Neuronal stem cell (in vitro differentiated cells): ENCODE measurements at regions not wholly inside any gene's neighbourhood (a gene's known extent, or its start where the extent isn't known, plus 50 kb on each side); places are given as distances from the start of the nearest gene placed in this dataset.

Source experiments
- DNase-seq: peaks from one replicate; pipeline ENCODE4 v3.0.0-alpha.2; 2013; ENCODE audit warnings: low spot score
- H2AFZ ChIP-seq: one replicate; pipeline ENCODE4 v1.6.1; 2013; ENCODE audit warnings: mild to moderate bottlenecking, low read length, inconsistent platforms
- H2AK5ac ChIP-seq: 2 replicates; pipeline ENCODE4 v1.6.1; 2013; ENCODE audit warnings: low read depth, mild to moderate bottlenecking, inconsistent platforms, low read length, moderate library complexity, mixed read lengths
- H2BK120ac ChIP-seq: 2 replicates; pipeline ENCODE4 v1.6.1; 2013; ENCODE audit warnings: low read depth, mild to moderate bottlenecking, inconsistent platforms, low read length, moderate library complexity, mixed read lengths
- H2BK12ac ChIP-seq: one replicate; pipeline ENCODE4 v1.6.1; 2013; ENCODE audit warnings: low read length, inconsistent platforms
- H2BK15ac ChIP-seq: 2 replicates; pipeline ENCODE4 v1.6.1; 2013; ENCODE audit warnings: mild to moderate bottlenecking, low read length, inconsistent platforms, mixed read lengths
- H2BK5ac ChIP-seq: one replicate; pipeline ENCODE4 v1.6.1; 2013; ENCODE audit warnings: inconsistent platforms, mild to moderate bottlenecking, low read length, moderate library complexity
- H3K14ac ChIP-seq: one replicate; pipeline ENCODE4 v1.6.1; 2013; ENCODE audit warnings: low read length, inconsistent platforms
- H3K18ac ChIP-seq: 2 replicates; pipeline ENCODE4 v1.6.1; 2013; ENCODE audit warnings: low read length, inconsistent platforms
- H3K23ac ChIP-seq: 2 replicates; pipeline ENCODE4 v1.6.1; 2013; ENCODE audit warnings: low read depth, mild to moderate bottlenecking, mixed read lengths, low read length, inconsistent platforms; ENCODE audit not compliant: poor library complexity
- H3K27ac ChIP-seq: replicated peaks from 3 replicates; pipeline ENCODE4 v1.5.1; 2013; ENCODE audit warnings: low read length, inconsistent platforms
- H3K27me3 ChIP-seq, 3 experiments: 2 replicates each; pipeline ENCODE4 v1.6.1; 2013; ENCODE audit warnings: low read length in 3 of 3, mild to moderate bottlenecking in 2 of 3, inconsistent platforms in 1 of 3, low read depth in 1 of 3, mixed read lengths in 1 of 3, moderate library complexity in 1 of 3; ENCODE audit not compliant: control insufficient read depth in 3 of 3, insufficient read depth in 3 of 3
- H3K36me3 ChIP-seq, 2 donors: replicated peaks in 1 of 2; 2 replicates each; pipeline ENCODE4 v1.6.1; 2013; ENCODE audit warnings: low read length in 2 of 2; ENCODE audit not compliant: control insufficient read depth in 2 of 2, insufficient read depth in 2 of 2
- H3K4ac ChIP-seq: 2 replicates; pipeline ENCODE4 v1.6.1; 2013; ENCODE audit warnings: inconsistent platforms, mild to moderate bottlenecking, low read length, moderate library complexity
- H3K4me1 ChIP-seq, 2 donors: 1 replicate in 1 of 2; 2 replicates in 1 of 2; pipeline ENCODE4 v1.6.1; 2013; ENCODE audit warnings: low read length in 2 of 2, low read depth in 1 of 2; ENCODE audit not compliant: control insufficient read depth in 2 of 2, insufficient read depth in 1 of 2
- H3K4me2 ChIP-seq: one replicate; pipeline ENCODE4 v1.6.1; 2013; ENCODE audit warnings: mild to moderate bottlenecking, low read length, inconsistent platforms; ENCODE audit not compliant: insufficient read depth, poor library complexity, severe bottlenecking
- H3K4me3 ChIP-seq, 2 donors: 2 replicates each; pipeline ENCODE4 v1.5.1; 2013; ENCODE audit warnings: low read length in 2 of 2, mild to moderate bottlenecking in 2 of 2, inconsistent platforms in 1 of 2, moderate library complexity in 1 of 2
- H3K79me1 ChIP-seq: one replicate; pipeline ENCODE4 v1.6.1; 2013; ENCODE audit warnings: low read depth, mild to moderate bottlenecking, inconsistent platforms, low read length, moderate library complexity
- H3K9ac ChIP-seq: one replicate; pipeline ENCODE4 v1.6.1; 2013; ENCODE audit warnings: mild to moderate bottlenecking, low read depth, low read length, inconsistent platforms; ENCODE audit not compliant: poor library complexity
- H3K9me3 ChIP-seq, 2 donors: replicated peaks in 1 of 2; 2 replicates each; pipeline versions ENCODE3 to v1.6.1; 2013; ENCODE audit warnings: low read length in 2 of 2, mild to moderate bottlenecking in 2 of 2, inconsistent platforms in 1 of 2, low read depth in 1 of 2, mixed read lengths in 1 of 2, moderate library complexity in 1 of 2; ENCODE audit not compliant: control insufficient read depth in 2 of 2, insufficient read depth in 1 of 2
- H4K8ac ChIP-seq: one replicate; pipeline ENCODE4 v1.6.1; 2013; ENCODE audit warnings: low read depth, mild to moderate bottlenecking, inconsistent platforms, low read length, moderate library complexity
- H4K91ac ChIP-seq: one replicate; pipeline ENCODE4 v1.6.1; 2013; ENCODE audit warnings: low read length, low read depth, mild to moderate bottlenecking, inconsistent platforms; ENCODE audit not compliant: poor library complexity
- WGBS, 2 donors: extraction: QIAGEN DNeasy Blood & Tissue Kit; methylation state at CpG; one replicate each; pipeline ENCODE4 v1.1.7; 2013; ENCODE audit warnings: missing lambda C conversion rate in 2 of 2, mixed read lengths in 1 of 2; ENCODE audit not compliant: insufficient read length in 2 of 2, insufficient replicate concordance in 1 of 2; ENCODE audit errors: extremely low coverage in 2 of 2; 5-methylcytosine and 5-hydroxymethylcytosine counted together

DNA sequence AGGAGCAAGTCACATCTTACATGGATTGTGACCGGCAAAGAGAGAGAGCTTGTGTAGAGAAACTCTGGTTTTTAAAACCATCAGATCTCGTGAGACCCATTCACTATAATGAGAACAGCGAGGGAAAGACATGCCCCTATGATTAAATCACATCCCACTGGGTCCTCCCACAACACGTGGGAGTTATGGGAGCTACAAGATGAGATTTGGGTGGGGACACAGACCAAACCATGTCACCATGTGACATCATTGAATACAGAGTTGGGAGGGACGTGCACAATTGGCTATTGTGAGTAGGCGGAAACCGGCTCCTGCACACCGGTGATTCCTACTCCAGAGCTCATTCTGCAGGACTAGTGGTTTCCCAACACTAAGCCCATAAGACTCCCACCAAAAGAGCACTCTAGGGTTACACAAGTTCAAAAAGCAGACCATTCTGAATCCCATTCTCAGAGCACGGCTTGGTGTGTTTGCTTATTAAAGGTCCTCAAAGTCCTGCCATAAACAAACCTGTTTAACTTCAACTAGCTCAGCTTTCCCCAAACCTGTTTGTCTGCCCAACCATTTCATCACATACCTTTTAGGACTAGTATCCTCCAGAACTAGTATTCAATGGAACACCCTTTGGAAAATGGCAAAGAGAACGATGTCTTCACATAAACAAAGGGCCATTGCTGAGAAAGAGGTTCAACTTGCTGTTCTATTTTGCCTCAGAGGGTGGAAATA, 167.6 kb downstream of the TLE3 start:
- Histone ChIP-seq H2AFZ (no peak overlapping the region), H3K27me3 (no peaks in the 10 kb centered on the region), H2BK5ac (no peak overlapping the region), H2BK15ac (no peak overlapping the region), H3K9me3 (peaks cover 3 to 10% of the 10 kb centered on the region in 2 donors), H3K9ac (no peak overlapping the region), H4K8ac (no peak overlapping the region), H3K4me1 (no peaks in the 10 kb centered on the region), H2AK5ac (no peak overlapping the region), H3K4me3 (no peak overlapping the region), H3K18ac (no peak overlapping the region), H3K4me2 (no peak overlapping the region), H3K14ac (no peak overlapping the region), H2BK12ac (no peak overlapping the region), H3K27ac (no peak overlapping the region), H4K91ac (no peak overlapping the region), H3K4ac (no peak overlapping the region), H3K36me3 (no peaks in the 10 kb centered on the region), H3K23ac (no peak overlapping the region), H3K79me1 (no peaks in the 10 kb centered on the region), H2BK120ac (no peak overlapping the region)
- DNase-seq = no peak
- no CpG with 5 or more reads among the region's 10 CpGs for WGBS, 2 donors

GRCh38 chr15:69930754-69931153, 167.0 kb downstream of the TLE3 start:
- H4K8ac ChIP-seq = no peak overlapping the region
- no peak overlapping the region for H2BK15ac ChIP-seq
- no peak for DNase-seq
- H3K4me3 ChIP-seq = no peak overlapping the region
- no peak overlapping the region for H3K27ac ChIP-seq
- H2BK120ac ChIP-seq = no peak overlapping the region
- H3K14ac ChIP-seq = no peak overlapping the region
- no peak overlapping the region for H3K18ac ChIP-seq
- no peak overlapping the region for H3K4ac ChIP-seq
- H4K91ac ChIP-seq = no peak overlapping the region
- H2AFZ ChIP-seq = no peak overlapping the region
- H3K4me1 ChIP-seq = no peaks in the 10 kb centered on the region
- WGBS, 2 donors = no CpG with 5 or more reads among the region's 5 CpGs
- H3K9ac ChIP-seq = no peak overlapping the region
- H3K4me2 ChIP-seq = no peak overlapping the region
- no peak overlapping the region for H2BK5ac ChIP-seq
- no peak overlapping the region for H2AK5ac ChIP-seq
- no peak overlapping the region for H3K23ac ChIP-seq
- H3K27me3 ChIP-seq = no peaks in the 10 kb centered on the region
- no peaks in the 10 kb centered on the region for H3K79me1 ChIP-seq
- H3K9me3 ChIP-seq = peaks cover 0 to 7% of the 10 kb centered on the region in 2 donors
- no peak overlapping the region for H2BK12ac ChIP-seq
- H3K36me3 ChIP-seq = no peaks in the 10 kb centered on the region

DNA sequence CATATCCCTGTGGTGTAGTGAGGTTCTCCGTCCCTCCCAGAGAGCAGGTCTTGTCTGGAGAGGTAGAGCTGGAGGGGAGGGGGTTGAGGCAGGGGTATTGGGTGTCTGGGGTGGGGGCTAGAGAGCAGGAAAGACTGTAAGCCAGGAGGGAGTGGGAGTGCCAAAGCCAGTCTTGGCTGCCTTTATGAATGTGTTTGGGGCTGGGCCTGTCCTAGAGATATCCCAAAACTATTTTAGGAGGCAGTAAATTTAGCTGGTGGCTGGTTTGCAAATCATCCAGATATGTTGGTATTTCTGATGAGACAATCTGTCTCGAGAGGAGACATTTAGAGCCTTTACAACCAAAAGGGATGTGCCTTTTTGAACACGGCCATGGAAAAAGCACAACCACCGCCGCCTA, 166.6 kb downstream of the TLE3 start:
- H2BK12ac ChIP-seq = no peak overlapping the region
- no peak overlapping the region for H3K4me2 ChIP-seq
- no peak overlapping the region for H2BK120ac ChIP-seq
- no peaks in the 10 kb centered on the region for H3K27me3 ChIP-seq
- no peak overlapping the region for H3K9ac ChIP-seq
- H2AK5ac ChIP-seq = no peak overlapping the region
- no peak for DNase-seq
- no peak overlapping the region for H3K4me3 ChIP-seq
- no peaks in the 10 kb centered on the region for H3K79me1 ChIP-seq
- no peak overlapping the region for H2AFZ ChIP-seq
- no peak overlapping the region for H2BK5ac ChIP-seq
- H2BK15ac ChIP-seq = no peak overlapping the region
- no peak overlapping the region for H4K91ac ChIP-seq
- H3K14ac ChIP-seq = no peak overlapping the region
- H4K8ac ChIP-seq = no peak overlapping the region
- H3K4ac ChIP-seq = no peak overlapping the region
- peaks cover 0 to 7% of the 10 kb centered on the region in 2 donors for H3K9me3 ChIP-seq
- no peak overlapping the region for H3K18ac ChIP-seq
- no peak overlapping the region for H3K23ac ChIP-seq
- no peaks in the 10 kb centered on the region for H3K36me3 ChIP-seq
- no peaks in the 10 kb centered on the region for H3K4me1 ChIP-seq
- no CpG with 5 or more reads among the region's 5 CpGs for WGBS, 2 donors
- no peak overlapping the region for H3K27ac ChIP-seq

GRCh38 chr15:69934607-69935006, 163.1 kb downstream of the TLE3 start:
- no CpG with 5 or more reads among the region's 4 CpGs for WGBS, 2 donors
- H2AFZ ChIP-seq = no peak overlapping the region
- H3K18ac ChIP-seq = no peak overlapping the region
- no peak overlapping the region for H2BK120ac ChIP-seq
- H3K4ac ChIP-seq = no peak overlapping the region
- H2AK5ac ChIP-seq = no peak overlapping the region
- H3K14ac ChIP-seq = no peak overlapping the region
- H3K27ac ChIP-seq = no peak overlapping the region
- peaks cover 0 to 4% (median 0%) of the 10 kb centered on the region in 3 experiments for H3K27me3 ChIP-seq
- no peak for DNase-seq
- H2BK12ac ChIP-seq = no peak overlapping the region
- H3K9me3 ChIP-seq = peaks cover 0 to 4% of the 10 kb centered on the region in 2 donors
- H3K4me3 ChIP-seq = no peak overlapping the region
- H3K79me1 ChIP-seq = no peaks in the 10 kb centered on the region
- H3K9ac ChIP-seq = no peak overlapping the region
- H4K8ac ChIP-seq = no peak overlapping the region
- no peak overlapping the region for H3K23ac ChIP-seq
- H2BK5ac ChIP-seq = no peak overlapping the region
- no peak overlapping the region for H4K91ac ChIP-seq
- H3K4me1 ChIP-seq = peaks cover 0 to under 1% of the 10 kb centered on the region in 2 donors
- H3K4me2 ChIP-seq = no peak overlapping the region
- no peak overlapping the region for H2BK15ac ChIP-seq
- H3K36me3 ChIP-seq = no peaks in the 10 kb centered on the region
